Panc1 (cell line): ENCODE measurements at regions not wholly inside any gene's neighbourhood (a gene's known extent, or its start where the extent isn't known, plus 50 kb on each side); places are given as distances from the start of the nearest gene placed in this dataset.
A peak's percentile ranks its signal among the peaks of the same experiment; 100 is the strongest.

Experiments
- ATAC-seq: fragments of 200-7000 bp; cut with Tn5 transposase; 2 replicates; pipeline ENCODE4 v1.9.1; 2020; ENCODE audit warnings: mild to moderate bottlenecking, moderate library complexity
- BruUV-seq: library from RNA; stranded (reverse); fragments of 400-500 nt; replicated peaks from 2 replicates; lab custom pipeline; 2021; lab: Mats Ljungman, UMichigan
- CTCF ChIA-PET: fragments of 300-600 bp; sonication (Branson Sonifier 250); formaldehyde crosslinking; loops from one replicate; lab custom pipeline; 2022; ENCODE audit warnings: antibody characterized with exemption; lab: Charles Lee
- POLR2A ChIA-PET: fragments of 300-600 bp; sonication (Branson Sonifier 250); formaldehyde crosslinking; loops from one replicate; lab custom pipeline; 2022; ENCODE audit warnings: antibody characterized with exemption; lab: Charles Lee
- DNase-seq: peaks from one replicate; pipeline ENCODE4 v3.0.0-alpha.2; 2010; ENCODE audit warnings: low read depth, low spot score
- H3K27ac ChIP-seq: 2 replicates; pipeline ENCODE4 v1.5.1; 2011; ENCODE audit warnings: mild to moderate bottlenecking, low read length, inconsistent platforms
- H3K27me3 ChIP-seq: fragments of 200-500 bp; sonication (Bioruptor generic); 2 replicates; pipeline ENCODE4 v1.6.0; 2014; ENCODE audit warnings: low read length, inconsistent platforms; ENCODE audit not compliant: control insufficient read depth, insufficient read depth
- H3K36me3 ChIP-seq: fragments of 200-500 bp; sonication (Bioruptor generic); 2 replicates; pipeline ENCODE4 v1.5.1; 2014; ENCODE audit warnings: inconsistent platforms, mild to moderate bottlenecking, low read length, moderate library complexity; ENCODE audit not compliant: control insufficient read depth, insufficient read depth
- H3K4me1 ChIP-seq: 2 replicates; pipeline ENCODE4 v1.5.1; 2011; ENCODE audit warnings: inconsistent platforms, mild to moderate bottlenecking, low read length, moderate library complexity; ENCODE audit not compliant: control insufficient read depth, insufficient read depth
- H3K4me3 ChIP-seq, 2 experiments: 2 replicates each; pipeline ENCODE4 v1.5.1; 2011 to 2012; ENCODE audit warnings: low read depth in 2 of 2, low read length in 2 of 2, mild to moderate bottlenecking in 2 of 2, inconsistent platforms in 1 of 2, moderate library complexity in 1 of 2
- H3K9me3 ChIP-seq: fragments of 200-500 bp; sonication (Bioruptor generic); 2 replicates; pipeline ENCODE4 v1.5.1; 2014; ENCODE audit warnings: low read depth, mild to moderate bottlenecking, inconsistent platforms, low read length, moderate library complexity; ENCODE audit not compliant: control insufficient read depth, insufficient read depth
- POLR2AphosphoS5 ChIP-seq: IDR thresholded peaks from 2 replicates; pipeline ENCODE4 v1.6.1; 2012; ENCODE audit warnings: mild to moderate bottlenecking, low read depth, low read length, moderate library complexity
- SIN3A ChIP-seq: IDR thresholded peaks from 2 replicates; pipeline ENCODE4 v1.6.1; 2012; ENCODE audit warnings: low read depth, mild to moderate bottlenecking, low read length, moderate library complexity, borderline replicate concordance; ENCODE audit not compliant: insufficient read depth
- TCF7L2 ChIP-seq: IDR thresholded peaks from 2 replicates; pipeline ENCODE4 v1.6.1; 2011; ENCODE audit warnings: mild to moderate bottlenecking, low read depth, low read length, inconsistent platforms
- in situ Hi-C: cut with HindIII; loops from 2 replicates; pipeline ENCODE4 v1.10.0; 2016; ENCODE audit warnings: low sequenced_read_pairs, low pct_unique_long_range_greater_than_20kb
- intact Hi-C: fragments of 100-400 bp; cut with micrococcal nuclease; formaldehyde crosslinking; loops from one replicate; pipeline ENCODE4 v1.10.0; 2022; ENCODE audit not compliant: unreplicated experiment
- TF ChIP-seq, protein P1 (sequence below): fragments of 450-650 bp; IDR thresholded peaks from 2 replicates; pipeline ENCODE4 v1.5.1; 2017; ENCODE audit warnings: mild to moderate bottlenecking
- TF ChIP-seq, protein P2 (sequence below), 2 experiments: IDR thresholded peaks; 2 replicates each; pipeline ENCODE4 v1.6.1; 2011 to 2012; ENCODE audit warnings: low read depth in 2 of 2, control low read depth in 1 of 2, low read length in 1 of 2, mild to moderate bottlenecking in 1 of 2, moderate library complexity in 1 of 2; ENCODE audit not compliant: insufficient read depth in 1 of 2

DNA sequence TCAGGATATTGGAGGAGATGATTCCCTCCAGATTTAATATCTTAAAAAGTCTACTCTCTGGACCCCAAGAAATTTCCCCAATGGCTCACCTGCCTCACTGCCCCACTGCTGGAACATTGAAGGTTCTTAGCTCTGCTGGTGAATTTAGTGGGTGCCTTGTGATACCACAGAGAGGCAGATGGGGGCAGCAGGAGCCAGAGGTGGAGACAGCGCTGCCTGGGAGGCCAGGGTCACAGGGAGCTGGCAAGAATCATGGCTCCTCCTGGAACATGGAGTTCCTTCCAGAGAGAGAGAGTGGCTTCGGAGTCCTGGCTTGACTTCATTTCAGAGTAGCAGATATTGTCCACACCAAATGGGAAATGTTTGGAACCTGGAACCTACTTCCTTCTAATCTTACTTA is 263.5 kb upstream of the CFAP20DC start:
- no peak overlapping the region for H3K4me3 ChIP-seq
- POLR2A ChIA-PET = no interaction called here
- no peak for TF ChIP-seq TCF7L2
- TF ChIP-seq, protein P1, sequence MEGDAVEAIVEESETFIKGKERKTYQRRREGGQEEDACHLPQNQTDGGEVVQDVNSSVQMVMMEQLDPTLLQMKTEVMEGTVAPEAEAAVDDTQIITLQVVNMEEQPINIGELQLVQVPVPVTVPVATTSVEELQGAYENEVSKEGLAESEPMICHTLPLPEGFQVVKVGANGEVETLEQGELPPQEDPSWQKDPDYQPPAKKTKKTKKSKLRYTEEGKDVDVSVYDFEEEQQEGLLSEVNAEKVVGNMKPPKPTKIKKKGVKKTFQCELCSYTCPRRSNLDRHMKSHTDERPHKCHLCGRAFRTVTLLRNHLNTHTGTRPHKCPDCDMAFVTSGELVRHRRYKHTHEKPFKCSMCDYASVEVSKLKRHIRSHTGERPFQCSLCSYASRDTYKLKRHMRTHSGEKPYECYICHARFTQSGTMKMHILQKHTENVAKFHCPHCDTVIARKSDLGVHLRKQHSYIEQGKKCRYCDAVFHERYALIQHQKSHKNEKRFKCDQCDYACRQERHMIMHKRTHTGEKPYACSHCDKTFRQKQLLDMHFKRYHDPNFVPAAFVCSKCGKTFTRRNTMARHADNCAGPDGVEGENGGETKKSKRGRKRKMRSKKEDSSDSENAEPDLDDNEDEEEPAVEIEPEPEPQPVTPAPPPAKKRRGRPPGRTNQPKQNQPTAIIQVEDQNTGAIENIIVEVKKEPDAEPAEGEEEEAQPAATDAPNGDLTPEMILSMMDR = peak; percentile 12; the same call in 1 of the 2 replicates

DNA sequence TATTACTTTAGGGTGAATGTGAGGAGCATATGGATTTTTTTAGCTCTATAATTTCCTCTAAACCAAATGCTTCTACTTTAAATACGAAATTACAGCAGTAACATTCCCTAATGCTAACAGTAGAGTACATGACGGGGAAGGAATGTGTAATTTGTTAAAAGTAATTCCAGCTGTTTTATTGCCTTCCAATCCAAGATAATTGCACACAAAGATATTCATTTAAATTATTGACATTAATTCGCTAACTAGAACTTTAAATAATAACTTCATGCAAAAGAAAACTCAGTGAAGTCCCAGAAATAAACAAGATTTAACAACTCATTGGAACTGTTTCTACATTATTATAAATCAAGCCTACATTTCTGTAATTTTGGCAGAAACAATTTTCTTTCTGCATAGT is 261.4 kb upstream of the CFAP20DC start:
- ATAC-seq = no peak
- intact Hi-C loops (no loop called here), in situ Hi-C loops (no loop called here)
- Histone ChIP-seq H3K27ac (no peak overlapping the region), H3K27me3 (no peaks in the 10 kb centered on the region), H3K4me3 (no peak overlapping the region), H3K36me3 (no peaks in the 10 kb centered on the region), H3K4me1 (no peaks in the 10 kb centered on the region), H3K9me3 (no peaks in the 10 kb centered on the region)
- ChIA-PET CTCF (no interaction called here), POLR2A (no interaction called here)
- DNase-seq = no peak
- no TSS peak for BruUV-seq
- TF ChIP-seq SIN3A = no peak

More for the DNA sequence above, 263.5 kb upstream of the CFAP20DC start:
- in situ Hi-C loops = no loop called here
- Histone ChIP-seq H3K9me3 (no peaks in the 10 kb centered on the region), H3K36me3 (no peaks in the 10 kb centered on the region), H3K4me1 (no peaks in the 10 kb centered on the region), H3K27ac (no peak overlapping the region), H3K27me3 (no peaks in the 10 kb centered on the region)
- DNase-seq (peak; percentile 2), ATAC-seq (no peak)
- intact Hi-C loops = no loop called here
- CTCF ChIA-PET = no interaction called here
- BruUV-seq = no TSS peak

DNA sequence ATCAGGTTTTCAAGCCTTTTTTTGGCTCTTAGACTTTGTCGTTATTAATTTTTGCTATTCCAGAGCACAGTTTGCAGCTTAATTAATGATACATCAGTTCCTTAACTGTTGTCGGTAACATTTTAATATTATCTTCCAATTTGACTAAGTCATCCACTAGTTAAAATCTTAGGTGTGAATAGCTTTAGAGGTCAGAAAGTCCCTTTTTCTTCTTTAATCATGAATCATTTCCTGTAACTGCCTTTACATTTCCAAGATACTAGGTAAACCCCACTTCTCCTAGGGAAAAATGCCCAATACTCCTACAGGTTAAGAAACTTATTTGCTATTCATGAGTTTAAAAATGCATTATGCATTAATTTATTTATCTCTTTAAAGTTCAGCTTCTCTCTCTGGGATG is 260.9 kb upstream of the CFAP20DC start:
- TF ChIP-seq TCF7L2 (no peak), POLR2AphosphoS5 (no peak), SIN3A (no peak)
- TF ChIP-seq, protein P1 = no peak
- TF ChIP-seq, protein P2, sequence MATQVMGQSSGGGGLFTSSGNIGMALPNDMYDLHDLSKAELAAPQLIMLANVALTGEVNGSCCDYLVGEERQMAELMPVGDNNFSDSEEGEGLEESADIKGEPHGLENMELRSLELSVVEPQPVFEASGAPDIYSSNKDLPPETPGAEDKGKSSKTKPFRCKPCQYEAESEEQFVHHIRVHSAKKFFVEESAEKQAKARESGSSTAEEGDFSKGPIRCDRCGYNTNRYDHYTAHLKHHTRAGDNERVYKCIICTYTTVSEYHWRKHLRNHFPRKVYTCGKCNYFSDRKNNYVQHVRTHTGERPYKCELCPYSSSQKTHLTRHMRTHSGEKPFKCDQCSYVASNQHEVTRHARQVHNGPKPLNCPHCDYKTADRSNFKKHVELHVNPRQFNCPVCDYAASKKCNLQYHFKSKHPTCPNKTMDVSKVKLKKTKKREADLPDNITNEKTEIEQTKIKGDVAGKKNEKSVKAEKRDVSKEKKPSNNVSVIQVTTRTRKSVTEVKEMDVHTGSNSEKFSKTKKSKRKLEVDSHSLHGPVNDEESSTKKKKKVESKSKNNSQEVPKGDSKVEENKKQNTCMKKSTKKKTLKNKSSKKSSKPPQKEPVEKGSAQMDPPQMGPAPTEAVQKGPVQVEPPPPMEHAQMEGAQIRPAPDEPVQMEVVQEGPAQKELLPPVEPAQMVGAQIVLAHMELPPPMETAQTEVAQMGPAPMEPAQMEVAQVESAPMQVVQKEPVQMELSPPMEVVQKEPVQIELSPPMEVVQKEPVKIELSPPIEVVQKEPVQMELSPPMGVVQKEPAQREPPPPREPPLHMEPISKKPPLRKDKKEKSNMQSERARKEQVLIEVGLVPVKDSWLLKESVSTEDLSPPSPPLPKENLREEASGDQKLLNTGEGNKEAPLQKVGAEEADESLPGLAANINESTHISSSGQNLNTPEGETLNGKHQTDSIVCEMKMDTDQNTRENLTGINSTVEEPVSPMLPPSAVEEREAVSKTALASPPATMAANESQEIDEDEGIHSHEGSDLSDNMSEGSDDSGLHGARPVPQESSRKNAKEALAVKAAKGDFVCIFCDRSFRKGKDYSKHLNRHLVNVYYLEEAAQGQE (IDR thresholded peaks at IDR 0.05; ENCODE audit: insufficient read depth in 1 of 2, low read depth in 2 of 2, low read length in 1 of 2) = no peak
- no peak for DNase-seq
- H3K27me3 ChIP-seq = no peaks in the 10 kb centered on the region
- no peak overlapping the region for H3K4me3 ChIP-seq
- H3K4me1 ChIP-seq = no peaks in the 10 kb centered on the region
- POLR2A ChIA-PET = no interaction called here
- H3K9me3 ChIP-seq = no peaks in the 10 kb centered on the region
- in situ Hi-C loops = no loop called here
- no TSS peak for BruUV-seq
- H3K36me3 ChIP-seq = no peaks in the 10 kb centered on the region
- CTCF ChIA-PET = no interaction called here
- no peak overlapping the region for H3K27ac ChIP-seq
- intact Hi-C loops = no loop called here
- ATAC-seq = no peak
